Immature natural killer cell (primary cell): ENCODE measurements at regions not wholly inside any gene's neighbourhood (a gene's known extent, or its start where the extent isn't known, plus 50 kb on each side); places are given as distances from the start of the nearest gene placed in this dataset.

Experiments
- DNase-seq, 3 donors: peaks; one replicate each; pipeline ENCODE4 v3.0.0; 2022; ENCODE audit warnings: mixed read lengths in 1 of 3
- H3K27ac Mint-ChIP-seq, 6 donors: one replicate each; pipeline ENCODE4 v1.8.0; 2020; ENCODE audit warnings: mixed read lengths in 6 of 6, mild to moderate bottlenecking in 5 of 6, inconsistent platforms in 4 of 6, moderate library complexity in 3 of 6
- H3K27me3 Mint-ChIP-seq, 3 donors: one replicate each; pipeline ENCODE4 v1.8.0; 2020 to 2021; ENCODE audit warnings: low read depth in 3 of 3, mild to moderate bottlenecking in 3 of 3, mixed read lengths in 3 of 3, moderate library complexity in 3 of 3, inconsistent platforms in 1 of 3
- H3K36me3 Mint-ChIP-seq, 3 donors: one replicate each; pipeline ENCODE4 v1.8.0; 2020; ENCODE audit warnings: mixed read lengths in 3 of 3, inconsistent platforms in 2 of 3, mild to moderate bottlenecking in 2 of 3
- H3K4me1 Mint-ChIP-seq, 2 donors: one replicate each; pipeline ENCODE4 v1.8.0; 2020; ENCODE audit warnings: inconsistent platforms in 2 of 2, mild to moderate bottlenecking in 2 of 2, mixed read lengths in 2 of 2, moderate library complexity in 1 of 2
- H3K4me3 Mint-ChIP-seq, 5 donors: one replicate each; pipeline ENCODE4 v1.8.0; 2020; ENCODE audit warnings: mild to moderate bottlenecking in 5 of 5, mixed read lengths in 5 of 5, inconsistent platforms in 3 of 5, moderate library complexity in 3 of 5
- H3K9me3 Mint-ChIP-seq, 6 donors: one replicate each; pipeline ENCODE4 v1.8.0; 2020; ENCODE audit warnings: mild to moderate bottlenecking in 6 of 6, mixed read lengths in 6 of 6, inconsistent platforms in 4 of 6, moderate library complexity in 3 of 6

DNA sequence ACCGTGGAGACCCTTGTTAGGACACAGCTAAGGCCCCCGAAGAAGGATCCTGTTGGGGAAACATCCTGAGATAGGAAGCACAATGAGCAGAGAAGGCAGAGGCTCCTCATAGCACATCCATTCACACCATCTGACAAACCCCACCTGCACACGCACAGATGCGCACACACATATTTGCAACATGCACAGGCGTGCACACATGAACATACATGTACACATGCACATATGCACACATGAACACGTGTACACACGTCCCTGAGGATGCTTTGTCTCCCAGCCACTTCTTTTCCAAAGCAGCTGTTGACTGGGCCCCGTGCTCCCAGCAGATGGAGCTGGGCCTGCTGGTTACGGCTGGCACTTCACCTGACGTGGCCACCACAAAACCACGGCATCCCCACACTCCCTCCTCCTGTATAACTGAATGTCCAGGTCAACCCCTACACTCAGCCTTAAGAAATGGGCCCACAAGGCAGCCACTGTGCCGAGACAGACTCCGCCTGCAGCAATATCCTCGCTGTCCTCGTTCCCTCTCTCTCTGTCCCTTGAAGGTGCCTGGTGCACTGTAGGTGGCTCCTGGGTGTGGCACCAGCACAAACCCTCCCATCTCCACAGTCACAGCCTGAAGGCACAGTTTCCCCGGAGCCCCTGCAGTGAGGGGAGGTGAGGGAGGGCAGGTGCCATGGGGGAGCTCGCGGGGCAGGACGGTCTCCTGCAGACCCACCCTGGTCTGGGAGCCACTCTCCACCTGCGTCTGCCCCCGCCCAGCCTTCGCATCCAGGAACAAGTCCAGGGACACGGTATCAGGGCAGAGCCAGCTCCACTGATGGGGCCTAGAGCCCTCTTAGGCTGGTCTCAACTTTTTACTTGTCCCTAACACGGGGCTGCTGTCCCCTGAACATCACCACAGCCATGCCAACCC lies 183.0 kb downstream of the RBFOX3 start:
- Mint-ChIP-seq H3K27ac (no peak overlapping the region), H3K4me3 (no peak overlapping the region), H3K27me3 (peaks cover 2 to 8% (median 3%) of the 10 kb centered on the region in 3 donors), H3K36me3 (no peaks in the 10 kb centered on the region), H3K9me3 (no peaks in the 10 kb centered on the region), H3K4me1 (no peaks in the 10 kb centered on the region)
- no peak for DNase-seq

DNA sequence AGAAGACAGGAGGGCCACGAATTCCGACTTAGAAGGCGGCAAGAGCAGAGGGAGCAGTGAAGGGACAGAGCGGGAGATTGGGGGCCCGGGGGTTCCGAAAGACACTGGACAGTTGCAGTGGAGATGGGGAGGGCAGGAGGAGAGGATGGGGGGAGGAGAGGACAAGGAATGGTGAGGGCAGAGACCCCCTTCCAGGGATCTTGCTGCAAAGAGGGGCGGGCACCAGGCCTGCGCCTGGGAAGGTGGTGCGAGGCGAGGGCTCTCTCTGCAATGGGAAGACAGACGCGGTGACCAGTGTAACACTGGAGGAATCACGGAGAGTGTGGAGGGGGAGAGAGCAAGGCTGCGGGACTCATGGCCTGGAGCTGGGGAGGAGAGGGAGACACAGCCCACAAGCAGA lies 185.2 kb downstream of the RBFOX3 start:
- H3K27me3 Mint-ChIP-seq, result peaks cover under 1 to 8% (median 4%) of the 10 kb centered on the region in 3 donors
- H3K4me1 Mint-ChIP-seq, result no peaks in the 10 kb centered on the region

DNA sequence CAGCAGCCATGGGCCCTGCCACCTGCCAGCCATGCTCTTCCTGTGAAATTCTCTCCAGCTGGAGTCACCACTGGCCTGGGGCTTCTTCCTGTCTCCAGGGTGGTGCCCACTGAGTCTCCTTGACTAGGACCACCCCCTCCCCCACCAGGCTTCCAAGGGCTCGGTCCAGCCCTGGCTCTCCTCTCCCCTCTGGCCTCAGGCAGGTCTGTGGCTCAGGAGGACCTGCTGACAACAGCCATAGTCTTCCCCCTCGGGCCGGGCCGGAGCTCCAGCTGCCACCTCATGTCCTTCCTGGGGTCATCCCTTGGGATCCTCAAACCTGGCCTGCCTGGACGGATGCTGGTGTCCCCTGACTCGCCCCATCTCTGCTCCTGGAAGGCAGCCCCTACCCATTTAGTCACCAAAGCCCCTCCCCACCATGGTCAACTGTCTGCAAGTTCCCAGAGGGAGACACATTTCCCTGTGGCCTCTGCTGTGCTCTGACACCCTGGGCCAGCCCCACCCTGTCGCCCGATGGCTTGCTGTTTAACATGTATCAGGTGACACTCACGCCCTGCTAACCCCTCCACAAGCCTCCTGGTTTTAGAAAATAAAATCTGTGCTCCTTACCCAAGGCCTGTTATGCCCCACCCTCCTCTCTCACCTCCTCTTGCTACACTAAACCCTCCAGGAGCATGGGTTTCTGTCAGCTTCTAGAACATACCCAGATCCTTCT lies 186.2 kb downstream of the RBFOX3 start:
- no peaks in the 10 kb centered on the region for H3K36me3 Mint-ChIP-seq
- no peaks in the 10 kb centered on the region for H3K9me3 Mint-ChIP-seq
- H3K4me1 Mint-ChIP-seq, result no peaks in the 10 kb centered on the region
- H3K27ac Mint-ChIP-seq, result no peak overlapping the region
- no peak overlapping the region for H3K4me3 Mint-ChIP-seq
- DNase-seq, result no peak
- peaks cover 0 to 8% (median 4%) of the 10 kb centered on the region in 3 donors for H3K27me3 Mint-ChIP-seq

More for the DNA sequence above, 185.2 kb downstream of the RBFOX3 start:
- no peak overlapping the region for H3K4me3 Mint-ChIP-seq
- H3K36me3 Mint-ChIP-seq, result no peaks in the 10 kb centered on the region
- no peak for DNase-seq
- no peak overlapping the region for H3K27ac Mint-ChIP-seq
- H3K9me3 Mint-ChIP-seq, result no peaks in the 10 kb centered on the region

DNA sequence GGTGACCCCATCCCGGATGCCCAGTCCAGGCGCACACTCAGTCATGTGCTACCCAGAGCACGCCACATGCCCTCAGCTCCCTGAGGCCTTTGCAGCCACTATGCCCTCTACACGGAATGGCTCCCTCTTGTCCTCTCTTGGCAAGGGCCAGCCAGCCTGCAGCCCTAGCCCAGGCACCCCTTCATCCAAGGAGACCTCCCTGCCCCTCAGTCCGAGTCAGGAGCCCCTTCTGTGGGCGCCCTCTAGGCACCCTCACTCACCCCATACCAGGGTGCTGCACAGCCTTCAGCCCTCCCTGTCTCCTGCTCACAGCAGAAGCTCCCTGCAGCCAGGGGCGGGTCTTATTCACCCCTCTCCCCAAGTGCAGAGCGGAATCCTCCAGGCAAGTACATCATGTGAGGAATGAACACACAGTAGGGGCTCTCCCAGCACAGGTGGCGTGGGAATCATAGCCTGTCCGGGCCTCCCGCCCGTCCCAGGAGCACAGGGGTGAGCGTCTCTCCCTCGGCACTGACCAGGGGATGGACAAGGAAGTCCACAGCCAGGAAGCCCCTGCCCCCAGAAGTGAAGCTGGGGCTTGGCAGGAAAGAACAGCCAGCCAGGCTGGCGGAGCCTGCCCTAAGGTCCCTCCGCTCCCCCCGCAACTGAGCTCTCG lies 186.9 kb downstream of the RBFOX3 start:
- no peak for DNase-seq
- Mint-ChIP-seq H3K36me3 (no peaks in the 10 kb centered on the region), H3K4me3 (no peak overlapping the region), H3K27ac (no peak overlapping the region), H3K27me3 (peaks cover 0 to 8% (median 4%) of the 10 kb centered on the region in 3 donors), H3K9me3 (no peaks in the 10 kb centered on the region), H3K4me1 (no peaks in the 10 kb centered on the region)

DNA sequence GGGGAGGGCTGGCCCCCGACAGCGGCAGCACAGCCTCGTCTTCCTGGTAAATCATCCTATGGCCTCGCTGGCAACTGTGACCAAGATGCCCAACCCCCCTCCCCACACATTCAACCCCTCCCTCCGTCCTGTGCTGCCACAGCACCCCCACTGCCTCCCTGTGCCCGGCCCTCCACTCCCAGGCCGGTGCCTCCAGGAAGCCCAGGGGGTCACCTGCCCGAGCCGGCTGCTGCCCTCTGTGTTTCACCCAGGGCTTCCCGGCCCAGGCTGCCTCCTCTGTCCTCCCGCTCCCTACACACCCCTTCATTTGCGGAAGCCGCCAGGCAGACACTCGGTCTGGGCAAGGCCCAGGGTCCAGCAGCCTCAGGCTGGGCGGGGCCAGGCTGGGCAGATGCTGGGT lies 188.6 kb downstream of the RBFOX3 start:
- no peak for DNase-seq
- no peak overlapping the region for H3K27ac Mint-ChIP-seq
- no peak overlapping the region for H3K4me3 Mint-ChIP-seq
- H3K36me3 Mint-ChIP-seq, result no peaks in the 10 kb centered on the region
- no peaks in the 10 kb centered on the region for H3K4me1 Mint-ChIP-seq
- peaks cover 0 to 7% (median 4%) of the 10 kb centered on the region in 3 donors for H3K27me3 Mint-ChIP-seq
- no peaks in the 10 kb centered on the region for H3K9me3 Mint-ChIP-seq

DNA sequence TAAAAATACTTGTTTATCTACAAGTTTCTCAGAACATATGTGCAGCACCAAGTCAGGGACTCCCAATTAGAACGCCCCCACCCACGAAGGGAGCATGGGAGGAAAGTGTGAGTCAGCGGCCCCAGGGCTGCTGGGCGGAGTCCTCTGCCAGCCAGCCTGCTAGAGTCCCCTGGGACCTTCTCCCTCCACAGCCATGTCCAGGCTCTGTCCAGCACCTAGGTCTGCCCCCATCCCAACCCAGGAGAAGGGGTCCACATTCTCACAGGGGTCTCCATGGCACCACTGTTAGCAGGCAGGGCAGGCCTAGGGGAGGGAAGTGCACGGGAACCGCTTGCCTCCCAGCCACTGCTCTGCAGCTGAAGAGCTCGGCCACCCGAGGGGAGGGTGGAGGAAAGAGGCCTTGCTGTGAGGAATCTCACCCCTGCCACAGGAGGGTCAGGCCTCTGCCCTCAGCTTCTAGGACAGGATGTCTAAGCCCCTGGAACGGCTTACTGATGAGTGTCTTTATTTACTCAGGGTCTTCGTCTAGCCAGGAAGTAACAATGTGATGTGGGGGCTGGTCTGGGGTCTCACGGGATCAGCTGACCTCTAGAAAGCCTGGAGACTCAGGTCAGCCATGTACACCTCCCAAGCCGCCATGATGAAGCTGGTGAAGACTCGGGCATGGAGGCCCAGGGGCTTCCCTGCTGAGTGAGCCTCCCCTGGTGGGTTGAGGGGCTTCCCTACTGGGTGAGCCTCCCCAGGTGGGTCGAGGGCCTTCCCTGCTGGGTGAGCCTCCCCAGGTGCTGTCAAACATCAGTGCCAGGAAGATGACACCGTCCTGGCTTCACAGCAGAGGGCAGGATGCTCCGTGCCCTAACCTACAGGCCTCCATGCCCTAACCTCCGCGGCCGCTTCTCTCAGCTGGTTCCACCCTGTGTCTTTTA lies 190.3 kb downstream of the RBFOX3 start:
- Mint-ChIP-seq H3K36me3 (no peaks in the 10 kb centered on the region), H3K4me1 (no peaks in the 10 kb centered on the region), H3K4me3 (no peak overlapping the region), H3K9me3 (no peaks in the 10 kb centered on the region), H3K27me3 (peaks cover 0 to 6% (median 4%) of the 10 kb centered on the region in 3 donors), H3K27ac (peak overlapping the region in 1 of 6 donors; percentile 28)
- no peak for DNase-seq

DNA sequence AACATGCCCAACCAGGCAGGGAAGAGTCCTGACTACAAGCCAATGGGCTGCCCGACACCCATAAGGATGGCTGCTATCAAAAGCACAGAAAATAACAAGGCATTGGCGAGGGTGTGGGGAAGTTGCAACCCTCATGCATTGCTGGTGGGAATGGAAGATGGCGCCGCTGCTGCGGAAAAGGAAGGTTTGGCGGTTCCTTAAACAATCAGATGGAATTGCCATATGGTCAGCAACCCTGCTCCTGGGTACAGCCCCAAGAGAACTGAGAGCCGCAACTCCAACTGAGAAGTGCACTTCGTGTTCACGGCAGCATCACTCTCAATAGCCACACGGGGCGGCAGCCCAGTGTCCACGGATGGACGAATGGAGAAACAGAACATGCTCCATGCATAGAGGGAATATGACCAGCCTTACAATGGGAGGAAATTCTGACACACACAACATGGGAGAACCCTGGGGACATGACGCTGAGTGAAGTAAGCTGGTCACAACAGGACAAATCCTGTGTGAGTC lies 193.3 kb downstream of the RBFOX3 start:
- peaks cover 0 to 3% (median under 1%) of the 10 kb centered on the region in 3 donors for H3K27me3 Mint-ChIP-seq
- H3K27ac Mint-ChIP-seq, result no peak overlapping the region
- H3K4me1 Mint-ChIP-seq, result no peaks in the 10 kb centered on the region
- no peak overlapping the region for H3K4me3 Mint-ChIP-seq
- no peak for DNase-seq
- no peaks in the 10 kb centered on the region for H3K36me3 Mint-ChIP-seq
- no peaks in the 10 kb centered on the region for H3K9me3 Mint-ChIP-seq

DNA sequence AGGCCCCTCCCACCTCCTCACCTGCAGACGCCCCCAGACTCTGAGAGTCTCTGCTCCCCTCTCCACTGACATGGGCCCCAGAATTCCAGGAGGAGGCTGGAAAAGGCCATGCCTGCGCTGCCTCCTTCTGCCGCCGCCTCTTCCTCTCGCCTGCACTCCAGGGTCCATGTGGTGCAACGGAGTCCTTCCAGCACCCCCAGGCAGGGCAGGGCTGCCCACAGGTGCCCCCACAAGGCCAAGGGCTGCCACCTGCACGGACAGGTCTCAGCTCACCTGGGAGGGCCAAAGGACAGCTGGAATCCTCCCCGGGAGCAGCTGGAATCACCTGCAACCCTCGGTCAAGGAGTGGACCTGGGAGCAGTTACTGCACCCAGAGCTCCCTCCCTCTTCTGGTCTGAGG lies 194.9 kb downstream of the RBFOX3 start:
- H3K9me3 Mint-ChIP-seq, result no peaks in the 10 kb centered on the region
- H3K4me1 Mint-ChIP-seq, result no peaks in the 10 kb centered on the region
- no peak for DNase-seq
- H3K27me3 Mint-ChIP-seq, result peaks cover 0 to 3% (median 0%) of the 10 kb centered on the region in 3 donors
- no peak overlapping the region for H3K27ac Mint-ChIP-seq
- no peak overlapping the region for H3K4me3 Mint-ChIP-seq
- no peaks in the 10 kb centered on the region for H3K36me3 Mint-ChIP-seq

DNA sequence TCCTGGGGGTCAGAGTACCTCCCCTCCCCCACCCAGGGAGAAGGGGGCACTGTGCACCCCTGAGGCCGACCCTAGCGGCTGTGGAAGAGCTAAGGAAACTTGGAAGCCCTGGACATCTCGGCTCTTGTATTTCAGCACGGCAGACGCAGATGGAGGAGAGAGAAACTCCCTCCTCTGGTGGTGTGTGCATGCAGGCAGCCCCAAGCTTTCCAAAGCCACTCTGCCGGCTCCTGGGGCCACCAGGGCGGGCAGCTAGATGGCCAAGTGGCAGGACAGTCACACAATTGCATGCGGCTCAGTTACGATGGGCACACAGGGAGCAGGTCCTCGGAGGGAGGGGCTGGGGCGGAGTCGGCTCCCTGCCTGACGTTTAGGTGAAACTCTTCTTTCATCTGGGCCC lies 195.5 kb downstream of the RBFOX3 start:
- H3K27me3 Mint-ChIP-seq, result peaks cover 0 to 3% (median 0%) of the 10 kb centered on the region in 3 donors
- H3K27ac Mint-ChIP-seq, result no peak overlapping the region
- H3K36me3 Mint-ChIP-seq, result no peaks in the 10 kb centered on the region
- H3K9me3 Mint-ChIP-seq, result no peaks in the 10 kb centered on the region
- DNase-seq, result no peak
- H3K4me1 Mint-ChIP-seq, result no peaks in the 10 kb centered on the region
- H3K4me3 Mint-ChIP-seq, result no peak overlapping the region

DNA sequence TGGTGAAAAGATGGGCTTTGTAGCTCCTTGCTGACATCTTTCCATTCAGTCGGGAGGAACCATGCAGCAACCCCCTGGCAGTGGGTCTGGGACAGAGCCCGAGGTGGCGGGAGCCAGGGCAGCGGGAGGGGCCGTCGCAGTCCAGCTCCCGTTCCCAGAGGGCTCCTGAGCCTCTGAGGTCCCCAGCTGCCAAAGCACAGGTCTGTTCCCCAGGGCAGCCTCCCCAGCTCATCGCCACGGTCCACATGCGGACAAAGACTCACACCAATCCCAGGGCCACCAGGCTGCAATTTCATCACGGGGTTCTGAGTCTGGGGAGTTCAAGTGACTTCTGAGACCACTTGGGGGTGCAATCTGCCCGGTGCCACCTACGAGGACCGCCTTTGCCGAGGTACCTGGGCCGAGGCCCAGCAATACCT lies 196.0 kb downstream of the RBFOX3 start:
- Mint-ChIP-seq H3K4me1 (no peaks in the 10 kb centered on the region), H3K9me3 (no peaks in the 10 kb centered on the region), H3K4me3 (no peak overlapping the region), H3K36me3 (no peaks in the 10 kb centered on the region), H3K27ac (no peak overlapping the region), H3K27me3 (peaks cover 0 to 3% (median 0%) of the 10 kb centered on the region in 3 donors)
- no peak for DNase-seq

DNA sequence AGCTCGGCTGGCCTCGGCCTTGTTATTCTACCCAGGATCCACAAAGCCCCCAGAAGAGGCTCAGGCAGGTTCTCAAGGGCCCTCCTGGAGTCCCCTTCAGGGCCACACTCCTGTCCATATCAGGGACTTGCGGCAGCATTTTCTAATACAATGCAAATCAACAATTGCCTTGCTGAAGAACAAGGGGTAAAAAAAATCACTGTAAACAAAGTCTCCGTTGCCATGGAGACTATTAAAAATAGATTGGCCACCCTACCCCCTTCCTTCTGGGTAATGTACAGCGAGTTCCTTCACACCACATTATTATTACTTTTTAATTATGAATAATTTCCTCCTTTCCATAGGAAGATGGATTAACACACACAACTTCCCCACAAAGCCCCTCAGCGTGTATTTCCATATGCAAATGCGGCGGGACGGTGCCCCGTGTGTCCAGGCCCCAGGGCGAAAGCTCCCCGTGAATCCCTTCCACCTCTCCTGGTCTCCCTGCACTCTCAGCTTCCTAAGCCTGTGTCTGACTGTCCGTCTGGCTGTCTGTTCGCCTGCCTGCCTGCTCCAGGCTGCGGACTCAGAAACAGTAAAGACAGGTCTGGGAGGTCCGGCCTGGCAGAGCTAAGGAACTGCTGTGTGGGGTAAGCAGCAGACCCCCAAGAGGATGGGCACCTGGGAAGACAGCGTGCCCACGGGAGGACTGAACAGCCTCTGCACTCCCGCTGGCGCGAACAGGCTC lies 196.6 kb downstream of the RBFOX3 start:
- no peak overlapping the region for H3K4me3 Mint-ChIP-seq
- no peak for DNase-seq
- peaks cover 0 to 3% (median 0%) of the 10 kb centered on the region in 3 donors for H3K27me3 Mint-ChIP-seq
- no peaks in the 10 kb centered on the region for H3K9me3 Mint-ChIP-seq
- H3K36me3 Mint-ChIP-seq, result no peaks in the 10 kb centered on the region
- H3K4me1 Mint-ChIP-seq, result no peaks in the 10 kb centered on the region
- H3K27ac Mint-ChIP-seq, result no peak overlapping the region

DNA sequence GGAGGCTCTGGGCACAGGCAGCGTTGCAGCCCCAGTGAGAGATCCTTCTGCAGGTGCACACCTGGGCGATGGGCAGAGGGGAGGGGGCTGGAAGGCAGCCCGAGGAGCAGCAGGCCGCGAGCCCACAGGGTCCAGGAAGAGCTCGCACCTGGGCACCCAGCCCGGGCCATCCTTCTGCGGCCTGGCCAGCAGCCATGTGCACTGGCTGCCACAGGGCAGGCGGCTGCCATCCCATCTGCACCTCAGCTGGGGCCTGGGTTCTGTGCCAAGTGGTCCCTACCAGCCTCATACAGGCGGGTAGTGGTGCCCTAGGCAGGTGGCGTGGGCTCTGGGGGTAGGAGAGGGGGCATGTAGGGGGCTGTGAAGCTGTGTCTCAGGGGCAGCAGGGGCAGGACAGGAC lies 197.2 kb downstream of the RBFOX3 start:
- Mint-ChIP-seq H3K4me3 (no peak overlapping the region), H3K36me3 (no peaks in the 10 kb centered on the region), H3K27ac (no peak overlapping the region), H3K9me3 (no peaks in the 10 kb centered on the region), H3K4me1 (no peaks in the 10 kb centered on the region), H3K27me3 (peaks cover 2 to 5% (median 4%) of the 10 kb centered on the region in 3 donors)
- no peak for DNase-seq
